ENCODE measurements at regions not wholly inside any gene's neighbourhood (a gene's known extent, or its start where the extent isn't known, plus 50 kb on each side); places are given as distances from the start of the nearest gene placed in this dataset.
"Not testable (repeated sequence)": the region's sequence is repeated elsewhere in the genome, so short reads cannot be mapped to it uniquely, and the experiment has no call there.

DNA sequence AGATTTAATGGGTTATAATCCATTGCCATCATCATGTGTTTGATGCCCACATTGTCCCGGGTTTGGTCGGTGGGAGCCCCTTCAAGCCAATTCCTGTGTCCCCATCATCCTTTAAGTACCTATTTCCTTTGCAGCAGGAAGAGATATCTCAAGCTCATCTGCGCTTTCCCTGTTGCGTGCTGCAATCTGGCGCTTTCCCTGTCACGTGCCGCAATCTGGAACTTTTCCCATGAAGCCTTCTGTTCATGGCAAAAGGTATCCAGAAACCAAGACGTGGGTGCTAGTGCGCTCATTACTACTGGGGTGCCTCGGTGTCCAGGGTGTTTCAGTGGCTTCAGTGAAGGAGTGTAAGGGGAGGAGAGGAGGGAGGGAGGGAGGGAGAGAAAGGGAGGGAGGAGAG lies 174.6 kb upstream of the ZNF469 start:
- H3K4me1 Mint-ChIP-seq (ENCODE audit: unreplicated experiment), result no peaks in the 10 kb centered on the region
- no peak overlapping the region for H3K4me3 Mint-ChIP-seq (ENCODE audit: unreplicated experiment)
- DNase-seq (ENCODE audit: low spot score), result no peak
- H3K9me3 Mint-ChIP-seq (ENCODE audit: unreplicated experiment), result no peaks in the 10 kb centered on the region
- TF ChIP-seq, protein P1, sequence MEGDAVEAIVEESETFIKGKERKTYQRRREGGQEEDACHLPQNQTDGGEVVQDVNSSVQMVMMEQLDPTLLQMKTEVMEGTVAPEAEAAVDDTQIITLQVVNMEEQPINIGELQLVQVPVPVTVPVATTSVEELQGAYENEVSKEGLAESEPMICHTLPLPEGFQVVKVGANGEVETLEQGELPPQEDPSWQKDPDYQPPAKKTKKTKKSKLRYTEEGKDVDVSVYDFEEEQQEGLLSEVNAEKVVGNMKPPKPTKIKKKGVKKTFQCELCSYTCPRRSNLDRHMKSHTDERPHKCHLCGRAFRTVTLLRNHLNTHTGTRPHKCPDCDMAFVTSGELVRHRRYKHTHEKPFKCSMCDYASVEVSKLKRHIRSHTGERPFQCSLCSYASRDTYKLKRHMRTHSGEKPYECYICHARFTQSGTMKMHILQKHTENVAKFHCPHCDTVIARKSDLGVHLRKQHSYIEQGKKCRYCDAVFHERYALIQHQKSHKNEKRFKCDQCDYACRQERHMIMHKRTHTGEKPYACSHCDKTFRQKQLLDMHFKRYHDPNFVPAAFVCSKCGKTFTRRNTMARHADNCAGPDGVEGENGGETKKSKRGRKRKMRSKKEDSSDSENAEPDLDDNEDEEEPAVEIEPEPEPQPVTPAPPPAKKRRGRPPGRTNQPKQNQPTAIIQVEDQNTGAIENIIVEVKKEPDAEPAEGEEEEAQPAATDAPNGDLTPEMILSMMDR (IDR thresholded peaks at IDR 0.05; ENCODE audit: unreplicated experiment), result no peak
- H3K36me3 Mint-ChIP-seq (ENCODE audit: low read depth, unreplicated experiment), result peaks cover 8% of the 10 kb centered on the region
- no peak overlapping the region for H3K27ac Mint-ChIP-seq (ENCODE audit: unreplicated experiment)
- H3K27me3 Mint-ChIP-seq (ENCODE audit: unreplicated experiment), result no peaks in the 10 kb centered on the region

DNA sequence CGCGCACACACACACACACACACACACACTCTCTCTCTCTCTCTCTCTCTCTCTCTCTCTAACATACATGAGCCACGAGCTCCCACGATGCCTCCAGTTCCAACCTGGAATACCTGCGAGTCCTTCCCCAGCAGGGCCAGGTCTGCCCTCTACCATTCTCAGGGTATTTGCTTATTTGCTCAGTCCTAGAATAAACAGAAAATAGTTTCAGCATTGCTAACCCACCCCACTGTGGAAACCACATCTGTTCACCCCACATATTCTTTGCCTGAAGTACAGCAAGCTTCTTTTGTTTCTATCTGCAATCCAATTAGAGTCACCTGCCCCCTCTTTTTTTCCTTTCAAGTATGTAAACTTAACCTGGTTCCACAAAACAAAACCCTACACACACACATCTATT lies 174.0 kb upstream of the ZNF469 start:
- H3K36me3 Mint-ChIP-seq (ENCODE audit: low read depth, unreplicated experiment); H3K4me3 Mint-ChIP-seq (ENCODE audit: unreplicated experiment); H3K9me3 Mint-ChIP-seq (ENCODE audit: unreplicated experiment); DNase-seq (ENCODE audit: low spot score); H3K27me3 Mint-ChIP-seq (ENCODE audit: unreplicated experiment); H3K27ac Mint-ChIP-seq (ENCODE audit: unreplicated experiment); H3K4me1 Mint-ChIP-seq (ENCODE audit: unreplicated experiment): not testable (repeated sequence)

DNA sequence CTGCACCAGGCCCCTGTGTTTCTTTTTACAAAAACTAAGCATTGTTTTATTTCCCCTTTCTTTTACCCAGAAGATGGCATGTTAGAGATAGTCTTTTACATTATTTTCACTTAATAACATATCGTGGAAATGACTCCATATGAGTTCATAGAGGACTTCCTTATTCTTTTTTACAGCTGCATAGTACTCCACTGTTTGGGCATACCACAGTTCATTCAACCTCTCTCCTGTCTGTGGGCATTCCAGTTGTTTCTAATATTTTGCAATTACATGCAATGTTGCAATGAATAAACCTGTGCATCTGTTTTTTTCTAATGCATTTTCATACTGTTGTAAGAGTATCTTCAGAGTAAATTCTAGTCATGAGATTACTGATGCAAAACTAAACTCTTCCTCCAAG lies 173.2 kb upstream of the ZNF469 start:
- H3K4me1 Mint-ChIP-seq (ENCODE audit: unreplicated experiment); H3K27me3 Mint-ChIP-seq (ENCODE audit: unreplicated experiment); H3K4me3 Mint-ChIP-seq (ENCODE audit: unreplicated experiment); H3K36me3 Mint-ChIP-seq (ENCODE audit: low read depth, unreplicated experiment); H3K27ac Mint-ChIP-seq (ENCODE audit: unreplicated experiment); H3K9me3 Mint-ChIP-seq (ENCODE audit: unreplicated experiment); DNase-seq (ENCODE audit: low spot score): not testable (repeated sequence)

DNA sequence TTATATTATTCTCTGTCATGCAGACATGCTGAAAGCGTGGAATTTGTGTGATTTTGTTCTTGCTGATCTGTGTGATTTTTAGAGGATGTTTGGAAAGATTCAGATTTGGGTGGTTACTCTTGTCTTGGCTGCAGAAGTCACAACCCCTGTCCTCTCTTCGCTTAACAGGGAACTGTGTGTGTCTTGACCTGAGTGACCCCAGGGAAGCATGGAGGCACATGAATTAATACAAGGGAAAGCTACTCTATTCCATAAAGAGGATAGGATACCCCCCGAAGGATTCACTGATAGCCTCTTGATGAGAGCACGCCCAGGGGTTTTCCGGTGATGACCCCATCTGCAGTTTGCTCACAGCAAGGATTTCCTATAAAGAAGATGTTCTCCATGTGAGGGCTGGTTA lies 168.8 kb upstream of the ZNF469 start:
- not testable (repeated sequence) for H3K36me3 Mint-ChIP-seq (ENCODE audit: low read depth, unreplicated experiment); H3K9me3 Mint-ChIP-seq (ENCODE audit: unreplicated experiment); H3K27me3 Mint-ChIP-seq (ENCODE audit: unreplicated experiment); DNase-seq (ENCODE audit: low spot score); H3K27ac Mint-ChIP-seq (ENCODE audit: unreplicated experiment); H3K4me3 Mint-ChIP-seq (ENCODE audit: unreplicated experiment); H3K4me1 Mint-ChIP-seq (ENCODE audit: unreplicated experiment)

DNA sequence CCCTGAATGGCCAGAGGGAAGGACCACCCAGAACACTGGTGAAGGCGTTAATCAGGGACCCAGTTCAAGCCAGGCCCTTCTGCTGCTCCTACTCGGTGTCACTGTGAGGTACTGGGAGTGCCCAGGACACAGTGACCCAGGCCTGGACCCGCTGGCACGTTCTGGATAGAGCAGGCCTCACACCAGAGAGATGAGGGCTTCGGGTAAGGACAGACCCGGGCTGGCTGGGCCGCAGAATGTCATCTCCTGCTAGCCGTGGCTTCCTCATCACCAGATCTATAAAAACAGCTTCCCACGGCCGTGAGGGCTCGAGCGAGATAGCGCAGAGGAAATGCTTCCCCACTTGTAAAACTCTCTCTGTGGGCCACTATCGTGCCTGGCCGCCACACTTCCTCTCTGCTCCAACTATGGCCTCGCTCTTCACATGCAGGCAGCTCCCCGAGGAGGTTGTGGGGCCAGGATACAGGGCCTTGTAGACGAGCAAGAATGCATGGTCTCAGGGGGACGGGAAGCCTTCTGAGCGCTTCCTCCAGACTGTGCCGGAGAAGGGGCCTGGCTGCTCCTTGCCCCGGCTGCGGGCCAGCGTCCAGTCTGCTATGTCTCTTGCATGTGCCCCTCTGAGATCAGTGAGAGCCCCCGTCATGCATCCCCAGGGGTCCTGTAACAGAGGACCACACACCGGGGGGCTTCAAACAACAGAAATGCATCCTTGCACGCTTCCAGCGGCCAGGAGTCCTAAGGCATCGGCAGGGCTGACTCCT lies 161.6 kb upstream of the ZNF469 start:
- not testable (repeated sequence) for H3K4me1 Mint-ChIP-seq (ENCODE audit: unreplicated experiment); H3K4me3 Mint-ChIP-seq (ENCODE audit: unreplicated experiment); H3K27me3 Mint-ChIP-seq (ENCODE audit: unreplicated experiment); DNase-seq (ENCODE audit: low spot score); H3K9me3 Mint-ChIP-seq (ENCODE audit: unreplicated experiment); H3K36me3 Mint-ChIP-seq (ENCODE audit: low read depth, unreplicated experiment); H3K27ac Mint-ChIP-seq (ENCODE audit: unreplicated experiment)

DNA sequence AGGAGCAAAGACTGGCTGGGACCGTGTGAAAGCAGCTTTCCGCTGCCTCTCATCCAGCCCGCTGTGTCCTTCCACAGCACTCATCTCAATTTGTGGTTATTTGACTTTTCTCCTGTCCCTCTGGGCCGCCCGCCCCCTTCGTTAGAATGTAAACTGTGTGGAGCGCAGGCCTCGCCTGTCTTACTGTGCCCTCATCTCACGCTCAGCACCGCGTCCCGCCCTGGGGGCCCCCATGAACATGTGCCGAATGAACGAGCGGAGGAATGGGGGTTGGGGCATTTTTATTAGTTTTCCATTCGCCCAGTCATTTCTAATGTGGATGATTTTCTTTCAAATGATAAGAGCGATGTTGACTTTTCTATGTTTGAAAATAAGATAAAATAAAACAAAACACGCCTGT lies 159.1 kb upstream of the ZNF469 start:
- H3K27ac Mint-ChIP-seq (ENCODE audit: unreplicated experiment); H3K4me3 Mint-ChIP-seq (ENCODE audit: unreplicated experiment); DNase-seq (ENCODE audit: low spot score); H3K4me1 Mint-ChIP-seq (ENCODE audit: unreplicated experiment); H3K27me3 Mint-ChIP-seq (ENCODE audit: unreplicated experiment); H3K9me3 Mint-ChIP-seq (ENCODE audit: unreplicated experiment); H3K36me3 Mint-ChIP-seq (ENCODE audit: low read depth, unreplicated experiment): not testable (repeated sequence)

DNA sequence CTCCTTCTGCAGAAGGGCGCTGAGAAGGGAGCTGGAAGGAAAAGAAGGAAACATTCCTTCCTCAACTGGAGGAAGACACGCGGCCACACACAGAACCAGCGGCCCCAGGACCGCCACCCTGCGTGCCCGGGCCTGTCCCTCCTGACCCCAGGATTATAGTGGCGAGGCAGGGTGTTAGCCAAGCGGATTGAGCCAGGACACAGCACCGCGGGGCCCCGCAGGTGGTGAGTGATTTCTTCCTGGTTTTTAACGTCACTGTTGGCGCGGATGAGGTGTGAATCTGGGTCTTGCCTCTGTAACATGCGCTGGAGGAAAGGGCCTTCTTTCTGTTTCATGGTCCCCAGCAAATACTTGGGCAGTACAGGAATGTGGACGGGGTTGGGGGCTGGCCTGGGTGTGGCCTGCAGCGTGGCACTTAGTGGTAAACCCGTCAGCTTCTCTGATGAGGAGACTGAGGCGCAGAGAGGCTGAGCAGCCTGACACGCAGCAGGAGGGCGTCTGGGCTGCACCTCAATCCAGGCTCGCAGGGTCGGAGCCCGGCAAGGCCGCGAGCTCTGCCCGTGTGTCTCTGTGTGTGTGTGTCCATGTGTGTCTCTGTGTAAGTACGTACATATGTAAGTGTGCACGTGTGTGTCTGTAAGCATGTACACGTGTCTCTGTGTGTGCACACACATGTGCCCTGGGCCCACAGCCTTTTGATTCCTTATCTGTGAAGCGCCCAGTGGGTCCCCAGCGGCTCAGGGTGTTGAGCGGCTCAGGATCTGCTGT lies 158.4 kb upstream of the ZNF469 start:
- not testable (repeated sequence) for H3K4me3 Mint-ChIP-seq (ENCODE audit: unreplicated experiment); H3K36me3 Mint-ChIP-seq (ENCODE audit: low read depth, unreplicated experiment); H3K9me3 Mint-ChIP-seq (ENCODE audit: unreplicated experiment); H3K27me3 Mint-ChIP-seq (ENCODE audit: unreplicated experiment); H3K4me1 Mint-ChIP-seq (ENCODE audit: unreplicated experiment); DNase-seq (ENCODE audit: low spot score); H3K27ac Mint-ChIP-seq (ENCODE audit: unreplicated experiment)

DNA sequence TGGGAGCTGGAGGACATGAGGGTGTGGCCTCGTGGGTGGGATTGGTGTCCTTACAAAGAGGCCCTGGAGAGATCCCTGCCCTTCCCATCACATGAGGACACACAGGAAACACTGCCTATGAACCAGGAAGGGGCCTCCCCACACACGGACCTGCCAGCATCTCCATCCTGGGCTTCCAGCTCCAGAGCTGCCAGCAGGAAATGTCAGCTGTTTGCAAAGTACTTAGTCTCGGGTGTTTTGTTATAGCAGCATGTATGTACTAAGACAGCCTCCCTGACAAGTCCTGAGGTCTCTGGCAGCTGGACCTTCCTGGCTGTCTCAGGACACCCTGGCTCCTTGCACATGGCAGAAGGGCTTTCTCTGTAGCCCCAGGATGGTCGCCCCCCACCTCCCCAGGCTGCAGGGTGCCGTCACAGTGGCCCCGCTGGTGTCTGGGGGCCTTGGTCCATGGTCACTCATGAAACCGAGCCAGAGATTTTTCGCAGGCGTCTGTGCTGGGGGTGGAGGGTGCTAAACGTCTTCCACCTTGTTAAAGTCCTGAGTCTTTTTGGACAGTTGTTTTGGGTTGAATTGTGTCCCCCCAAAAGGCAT lies 157.0 kb upstream of the ZNF469 start:
- H3K4me3 Mint-ChIP-seq (ENCODE audit: unreplicated experiment); H3K4me1 Mint-ChIP-seq (ENCODE audit: unreplicated experiment); H3K36me3 Mint-ChIP-seq (ENCODE audit: low read depth, unreplicated experiment); H3K9me3 Mint-ChIP-seq (ENCODE audit: unreplicated experiment); H3K27me3 Mint-ChIP-seq (ENCODE audit: unreplicated experiment); DNase-seq (ENCODE audit: low spot score); H3K27ac Mint-ChIP-seq (ENCODE audit: unreplicated experiment): not testable (repeated sequence)

DNA sequence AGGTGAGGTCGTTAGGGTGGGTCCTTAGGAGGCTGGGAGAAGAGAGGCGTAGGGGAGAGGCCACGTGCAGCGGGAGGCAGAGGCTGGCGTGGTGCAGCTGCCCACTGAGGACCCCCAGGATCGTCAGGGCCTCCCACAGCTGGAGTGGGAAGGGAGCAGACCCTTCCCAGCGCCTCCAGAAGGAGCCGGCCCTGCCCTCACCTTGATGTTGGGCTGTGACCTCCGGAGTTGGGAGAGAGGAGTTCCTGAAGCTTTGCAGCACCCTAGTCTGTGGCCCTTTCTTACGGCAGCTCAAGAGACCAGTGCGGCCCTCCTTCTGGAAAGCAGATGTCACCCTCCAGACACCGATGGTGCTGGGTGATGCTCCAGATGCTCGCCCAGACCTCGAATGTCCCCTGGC lies 156.5 kb upstream of the ZNF469 start:
- not testable (repeated sequence) for H3K36me3 Mint-ChIP-seq (ENCODE audit: low read depth, unreplicated experiment); H3K27me3 Mint-ChIP-seq (ENCODE audit: unreplicated experiment); H3K27ac Mint-ChIP-seq (ENCODE audit: unreplicated experiment); DNase-seq (ENCODE audit: low spot score); H3K4me3 Mint-ChIP-seq (ENCODE audit: unreplicated experiment); H3K9me3 Mint-ChIP-seq (ENCODE audit: unreplicated experiment); H3K4me1 Mint-ChIP-seq (ENCODE audit: unreplicated experiment)

DNA sequence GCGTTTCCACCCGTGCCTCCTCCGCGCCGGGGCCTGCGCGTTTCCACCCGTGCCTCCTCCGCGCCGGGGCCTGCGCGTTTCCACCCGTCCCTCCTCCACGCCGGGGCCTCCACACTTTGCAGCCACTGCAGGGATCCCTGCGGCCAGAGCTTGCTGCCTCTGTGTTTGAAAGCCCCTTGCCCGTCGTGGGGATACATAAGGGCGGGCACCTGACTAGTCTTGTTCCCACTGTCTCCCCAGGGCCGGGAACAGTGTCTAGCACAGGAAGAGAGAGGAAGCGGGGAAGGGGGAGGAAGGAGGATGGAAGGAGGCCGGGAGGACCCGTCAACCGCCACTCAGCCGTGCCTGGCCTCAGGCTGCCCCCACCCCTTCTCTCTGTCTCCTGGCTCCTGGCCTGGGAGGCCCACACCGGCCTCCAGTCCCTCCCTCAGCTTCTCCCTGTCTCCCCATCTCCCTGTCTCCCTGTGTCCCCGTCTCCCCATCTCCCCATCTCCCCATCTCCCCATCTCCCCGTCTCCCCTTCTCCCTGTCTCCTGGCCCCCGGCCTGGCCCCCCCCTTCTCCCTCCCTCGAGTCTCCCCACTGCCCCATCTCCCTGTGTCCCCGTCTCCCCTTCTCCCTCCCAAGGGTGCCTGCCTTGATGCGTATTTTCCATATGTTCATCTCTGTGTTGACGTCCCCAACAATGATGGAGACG lies 155.6 kb upstream of the ZNF469 start:
- not testable (repeated sequence) for H3K27ac Mint-ChIP-seq (ENCODE audit: unreplicated experiment); H3K9me3 Mint-ChIP-seq (ENCODE audit: unreplicated experiment); H3K27me3 Mint-ChIP-seq (ENCODE audit: unreplicated experiment); H3K36me3 Mint-ChIP-seq (ENCODE audit: low read depth, unreplicated experiment); H3K4me3 Mint-ChIP-seq (ENCODE audit: unreplicated experiment); H3K4me1 Mint-ChIP-seq (ENCODE audit: unreplicated experiment); DNase-seq (ENCODE audit: low spot score)
